ENCODE measurements at regions not wholly inside any gene's neighbourhood (a gene's known extent, or its start where the extent isn't known, plus 50 kb on each side); places are given as distances from the start of the nearest gene placed in this dataset.

- no peak for TF ChIP-seq REST (IDR thresholded peaks at IDR 0.05; ENCODE audit: insufficient read depth in 1 of 2, low read depth in 2 of 2, low read length in 2 of 2)
- no peak for TF ChIP-seq POLR2AphosphoS5 (IDR thresholded peaks at IDR 0.05; ENCODE audit: low read depth, low read length)
- no peak for TF ChIP-seq TAF1 (IDR thresholded peaks at IDR 0.05; ENCODE audit: borderline replicate concordance, insufficient read depth, low read length)
- no peak for TF ChIP-seq SIN3A (IDR thresholded peaks at IDR 0.05; ENCODE audit: borderline replicate concordance, insufficient read depth, low read length)
- no peak for TF ChIP-seq FOXP2 (optimal IDR thresholded peaks at IDR 0.05; ENCODE audit: borderline replicate concordance, extremely low read depth, extremely low read length, insufficient read depth)
Measured at GRCh38 chr7:84809877-84810276, 377.0 kb downstream of the SEMA3D start.

Data from PFSK-1 (cell line).